ENCODE measurements at regions not wholly inside any gene's neighbourhood (a gene's known extent, or its start where the extent isn't known, plus 50 kb on each side); places are given as distances from the start of the nearest gene placed in this dataset.
A peak's percentile ranks its signal among the peaks of the same experiment; 100 is the strongest.

DNA sequence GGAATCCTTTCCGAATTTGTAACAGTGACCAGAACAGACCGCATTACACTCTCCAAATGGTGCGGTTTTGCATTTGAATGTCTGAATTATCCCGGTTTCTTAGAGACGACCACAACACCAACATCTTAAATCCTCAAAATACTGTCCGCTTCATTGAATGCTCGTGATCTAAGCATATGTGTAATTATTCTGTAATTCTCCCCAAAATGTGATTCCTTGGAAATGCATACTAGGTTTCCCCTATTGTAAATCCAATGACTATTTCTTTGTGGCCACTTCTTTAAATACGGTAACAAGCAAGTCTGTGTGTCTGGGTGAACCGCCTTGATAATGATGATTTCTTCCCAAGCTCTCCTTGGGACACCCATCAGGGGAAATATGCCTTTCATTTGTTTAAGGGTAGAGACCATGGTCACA is 87.3 kb upstream of the DBX1 start:
- TF ChIP-seq, protein P1, sequence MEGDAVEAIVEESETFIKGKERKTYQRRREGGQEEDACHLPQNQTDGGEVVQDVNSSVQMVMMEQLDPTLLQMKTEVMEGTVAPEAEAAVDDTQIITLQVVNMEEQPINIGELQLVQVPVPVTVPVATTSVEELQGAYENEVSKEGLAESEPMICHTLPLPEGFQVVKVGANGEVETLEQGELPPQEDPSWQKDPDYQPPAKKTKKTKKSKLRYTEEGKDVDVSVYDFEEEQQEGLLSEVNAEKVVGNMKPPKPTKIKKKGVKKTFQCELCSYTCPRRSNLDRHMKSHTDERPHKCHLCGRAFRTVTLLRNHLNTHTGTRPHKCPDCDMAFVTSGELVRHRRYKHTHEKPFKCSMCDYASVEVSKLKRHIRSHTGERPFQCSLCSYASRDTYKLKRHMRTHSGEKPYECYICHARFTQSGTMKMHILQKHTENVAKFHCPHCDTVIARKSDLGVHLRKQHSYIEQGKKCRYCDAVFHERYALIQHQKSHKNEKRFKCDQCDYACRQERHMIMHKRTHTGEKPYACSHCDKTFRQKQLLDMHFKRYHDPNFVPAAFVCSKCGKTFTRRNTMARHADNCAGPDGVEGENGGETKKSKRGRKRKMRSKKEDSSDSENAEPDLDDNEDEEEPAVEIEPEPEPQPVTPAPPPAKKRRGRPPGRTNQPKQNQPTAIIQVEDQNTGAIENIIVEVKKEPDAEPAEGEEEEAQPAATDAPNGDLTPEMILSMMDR (IDR thresholded peaks at IDR 0.05; ENCODE audit: insufficient read depth, missing control alignments): no peak
- FAIRE-seq (no peak), DNase-seq (ENCODE audit: insufficient read length, low spot score) (no peak)

DNA sequence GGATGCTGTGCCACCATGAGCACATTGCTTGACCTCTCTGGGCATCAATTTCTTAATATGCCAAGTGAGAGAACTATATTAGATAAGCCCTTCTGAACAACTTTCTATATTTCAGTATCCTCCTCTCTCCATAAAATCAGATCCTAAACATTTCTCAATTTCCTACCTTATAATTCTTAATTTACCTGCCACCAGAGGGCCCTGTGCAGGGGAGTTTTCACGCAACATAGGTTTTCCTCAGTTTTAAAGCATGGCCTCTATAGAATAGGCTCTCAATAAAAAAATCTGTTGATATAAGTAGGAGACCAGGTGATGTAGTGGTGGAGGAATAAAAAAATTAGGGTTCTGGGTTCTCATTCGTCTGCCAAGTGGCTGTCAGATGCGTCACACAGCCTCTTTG is 83.7 kb upstream of the DBX1 start:
- DNase-seq (ENCODE audit: insufficient read length, low spot score) (no peak), FAIRE-seq (no peak)
- TF ChIP-seq, protein P1 (IDR thresholded peaks at IDR 0.05; ENCODE audit: insufficient read depth, missing control alignments): peak; percentile 18

DNA sequence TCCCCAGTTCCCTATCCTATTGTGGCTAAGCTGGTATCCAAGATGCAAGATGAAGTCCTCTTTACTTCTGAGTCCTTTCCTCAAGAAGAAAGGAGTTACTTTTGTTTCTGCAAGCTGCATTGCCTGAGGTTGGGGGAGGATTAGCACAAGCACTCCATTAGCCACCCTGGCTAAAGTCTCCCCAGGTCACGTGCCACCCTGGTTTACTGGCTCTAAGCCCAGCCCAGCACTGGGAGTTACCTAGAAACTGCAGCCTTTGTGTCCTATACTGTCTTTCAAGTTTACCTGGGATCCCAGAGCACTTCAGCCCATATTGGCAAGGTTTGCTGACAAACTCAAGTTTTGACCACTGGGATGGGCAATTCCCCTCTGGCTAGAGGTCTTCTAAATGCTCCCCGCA is 78.4 kb upstream of the DBX1 start:
- FAIRE-seq: no peak
- DNase-seq (ENCODE audit: insufficient read length, low spot score): no peak

DNA sequence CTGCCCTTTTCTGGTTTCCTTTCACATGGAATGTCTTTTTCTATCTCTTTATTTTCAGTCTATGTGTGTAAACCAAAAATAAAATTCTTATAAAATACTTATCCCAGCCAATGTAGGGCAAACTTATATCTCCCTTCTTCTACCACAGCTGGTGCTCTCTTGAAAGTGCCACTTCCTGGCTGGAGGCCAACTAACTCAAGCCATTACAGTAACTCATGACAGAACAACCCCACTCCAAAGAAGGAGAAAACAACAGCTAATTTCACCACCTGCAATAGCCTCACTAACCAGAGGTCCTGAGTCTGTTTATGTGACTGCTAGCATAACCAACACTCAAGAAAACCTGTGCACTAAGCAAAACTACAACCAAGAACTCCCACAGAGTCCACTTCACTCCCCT is 74.9 kb upstream of the DBX1 start:
- no peak for DNase-seq (ENCODE audit: insufficient read length, low spot score)
- TF ChIP-seq, protein P1 (IDR thresholded peaks at IDR 0.05; ENCODE audit: insufficient read depth, missing control alignments): no peak
- FAIRE-seq: no peak

More for the DNA sequence above, 78.4 kb upstream of the DBX1 start:
- TF ChIP-seq, protein P1 (IDR thresholded peaks at IDR 0.05; ENCODE audit: insufficient read depth, missing control alignments): no peak

DNA sequence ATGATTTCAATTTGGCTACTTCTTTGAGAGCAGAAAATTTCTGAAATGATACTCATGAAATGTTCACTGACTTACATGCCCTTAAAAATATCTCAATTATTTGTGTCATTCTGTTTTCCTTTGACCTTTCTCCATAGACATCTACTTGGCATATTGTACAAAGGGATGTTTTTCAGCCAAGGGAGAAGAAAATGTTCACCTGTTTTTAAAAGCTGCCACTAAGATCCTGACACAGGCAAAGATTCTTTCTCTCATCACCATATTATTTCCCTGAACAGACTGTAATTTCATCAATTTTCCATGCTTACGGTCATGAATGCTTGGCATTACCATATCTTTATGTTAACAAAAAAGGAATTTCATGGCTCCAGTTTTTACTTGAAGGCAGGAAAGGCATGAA is 67.4 kb upstream of the DBX1 start:
- FAIRE-seq (no peak), DNase-seq (ENCODE audit: insufficient read length, low spot score) (no peak)
- TF ChIP-seq, protein P1 (IDR thresholded peaks at IDR 0.05; ENCODE audit: insufficient read depth, missing control alignments): no peak

DNA sequence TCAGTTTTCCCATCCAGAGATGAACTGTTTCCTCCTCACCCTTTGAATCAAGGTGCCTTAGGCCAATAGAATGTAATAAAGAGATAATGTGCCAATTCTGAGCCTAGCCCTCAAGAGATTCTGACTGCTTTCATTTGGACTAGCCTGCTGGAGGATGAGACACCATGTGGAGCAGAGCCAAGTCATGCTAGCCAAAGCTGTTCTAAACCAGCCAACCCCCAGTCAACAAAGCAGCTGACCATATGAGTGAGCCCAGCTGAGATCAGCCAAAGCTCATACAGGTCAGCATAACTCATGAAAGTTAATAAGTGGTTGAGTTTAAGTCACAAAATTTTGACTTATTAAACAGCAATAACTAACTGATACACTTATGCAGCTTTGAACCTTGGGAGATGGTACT is 66.7 kb upstream of the DBX1 start:
- FAIRE-seq: no peak
- TF ChIP-seq, protein P1 (IDR thresholded peaks at IDR 0.05; ENCODE audit: insufficient read depth, missing control alignments): no peak
- no peak for DNase-seq (ENCODE audit: insufficient read length, low spot score)

DNA sequence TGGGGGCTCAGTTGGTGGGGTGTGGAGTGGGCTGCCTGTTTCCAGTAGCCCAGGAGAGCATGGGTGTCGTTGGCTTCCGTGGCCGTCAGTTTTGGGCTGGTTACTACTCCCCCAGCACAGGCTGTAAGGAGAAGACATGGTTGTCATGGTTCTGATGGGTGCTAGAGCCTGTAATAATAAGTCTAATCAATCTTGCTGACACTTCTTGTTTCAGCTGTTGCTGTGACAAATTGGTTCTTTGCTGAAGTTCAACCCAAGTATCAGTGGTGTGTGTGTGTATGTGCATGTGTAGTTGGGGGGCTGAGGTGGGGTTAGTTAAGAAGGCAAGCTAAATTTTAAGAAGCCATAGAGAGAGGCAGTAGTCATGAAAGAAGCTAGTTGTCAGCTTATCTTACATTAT is 61.3 kb upstream of the DBX1 start:
- FAIRE-seq (no peak), DNase-seq (ENCODE audit: insufficient read length, low spot score) (no peak)
- TF ChIP-seq, protein P1 (IDR thresholded peaks at IDR 0.05; ENCODE audit: insufficient read depth, missing control alignments): no peak

Data from D721Med (cell line).